Erythroblast (primary cell): ENCODE measurements at regions not wholly inside any gene's neighbourhood (a gene's known extent, or its start where the extent isn't known, plus 50 kb on each side); places are given as distances from the start of the nearest gene placed in this dataset.

ENCODE experiments used
- GATA1 ChIP-seq: IDR thresholded peaks from 2 replicates; pipeline ENCODE4 v1.6.1; 2011; ENCODE audit warnings: low read depth, mild to moderate bottlenecking, control low read depth, low read length, moderate library complexity
- POLR2A ChIP-seq: IDR thresholded peaks from 2 replicates; pipeline ENCODE4 v1.6.1; 2011; ENCODE audit warnings: mild to moderate bottlenecking, low read length

- TF ChIP-seq POLR2A (no peak), GATA1 (no peak)
Observed at GRCh38 chr7:86049910-86050309, 593.8 kb upstream of the GRM3 start.
